Stimulated activated naive CD4-positive, alpha-beta T cell treated with Interleukin-2 at 50 U/mL for 16 hours (primary cell): ENCODE measurements at regions not wholly inside any gene's neighbourhood (a gene's known extent, or its start where the extent isn't known, plus 50 kb on each side); places are given as distances from the start of the nearest gene placed in this dataset.

Experiments used
- DNase-seq: peaks from one replicate; lab custom pipeline; 2025; lab: John Stamatoyannopoulos, UW

GRCh38 chr2:234835738-234836137 is 116.1 kb upstream of the SH3BP4 start:
- DNase-seq, result no peak

DNA sequence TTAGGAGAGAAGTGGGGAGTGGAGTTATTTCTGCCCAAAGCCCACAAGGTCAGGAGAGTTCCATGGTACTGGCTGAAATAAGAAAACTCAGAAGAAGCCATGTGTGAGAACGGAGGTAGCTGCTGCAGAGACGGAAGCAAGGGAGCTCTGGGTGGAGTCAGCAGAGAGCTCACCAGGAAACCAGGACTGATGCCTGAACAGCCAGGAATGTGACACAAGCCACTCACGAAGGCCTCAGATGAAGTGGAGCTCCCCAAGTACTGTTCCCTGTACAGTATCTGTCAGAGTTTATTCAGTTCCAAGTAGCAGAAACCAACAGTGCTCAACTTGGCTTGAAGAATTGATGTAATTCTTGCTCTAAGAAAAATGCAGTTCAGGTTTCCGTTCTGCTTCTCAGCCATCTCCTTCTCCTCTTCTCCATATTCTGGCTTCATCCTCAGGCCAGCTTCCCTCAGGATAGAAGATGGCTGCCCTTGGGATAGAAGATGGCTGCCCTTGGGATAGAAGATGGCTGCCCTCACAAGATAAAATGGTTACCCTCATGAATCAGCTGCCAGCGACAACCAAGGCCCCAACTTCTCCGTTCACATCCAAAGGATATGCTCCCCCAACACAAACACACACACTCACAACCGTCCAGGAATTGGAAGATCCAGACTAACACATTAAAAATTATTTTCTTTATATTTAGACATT is 117.4 kb upstream of the SH3BP4 start:
- no peak for DNase-seq

DNA sequence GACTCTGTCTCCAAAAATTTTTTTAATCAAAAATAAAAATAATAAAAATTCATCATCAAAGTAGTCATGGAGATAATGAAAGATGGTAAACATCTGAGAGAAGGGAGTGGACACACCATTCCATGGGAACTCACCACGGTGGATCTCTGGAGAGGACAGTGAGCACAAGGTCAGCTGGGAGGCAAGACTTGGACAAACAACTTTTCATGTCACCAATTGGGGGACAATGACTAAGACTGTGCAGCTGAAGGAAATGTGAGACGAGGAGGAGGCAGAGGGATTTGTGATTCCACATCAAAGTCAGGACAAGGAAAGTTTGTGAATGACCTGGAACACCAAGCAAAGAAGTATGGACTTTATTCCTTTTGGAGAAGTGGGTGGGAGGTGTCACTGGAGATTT is 121.0 kb upstream of the SH3BP4 start:
- no peak for DNase-seq

DNA sequence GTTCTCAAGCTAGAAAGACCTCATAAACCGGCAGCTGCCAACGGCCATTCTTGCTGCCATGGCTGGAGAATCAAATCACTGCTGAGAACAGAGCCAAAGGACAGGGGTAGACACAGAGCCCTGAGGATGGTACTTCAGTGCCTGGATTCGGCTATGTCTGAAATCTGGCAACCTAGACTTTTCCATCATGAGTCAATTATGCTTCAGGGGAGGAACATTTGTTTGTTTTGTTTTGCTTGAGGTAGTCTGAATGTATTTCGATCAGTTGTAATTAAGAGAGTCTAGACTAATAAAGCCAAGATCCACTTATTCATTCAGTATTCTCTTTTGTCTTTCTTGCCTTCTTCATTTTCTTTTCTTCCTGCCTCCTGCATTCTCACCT is 122.8 kb upstream of the SH3BP4 start:
- DNase-seq, result no peak

DNA sequence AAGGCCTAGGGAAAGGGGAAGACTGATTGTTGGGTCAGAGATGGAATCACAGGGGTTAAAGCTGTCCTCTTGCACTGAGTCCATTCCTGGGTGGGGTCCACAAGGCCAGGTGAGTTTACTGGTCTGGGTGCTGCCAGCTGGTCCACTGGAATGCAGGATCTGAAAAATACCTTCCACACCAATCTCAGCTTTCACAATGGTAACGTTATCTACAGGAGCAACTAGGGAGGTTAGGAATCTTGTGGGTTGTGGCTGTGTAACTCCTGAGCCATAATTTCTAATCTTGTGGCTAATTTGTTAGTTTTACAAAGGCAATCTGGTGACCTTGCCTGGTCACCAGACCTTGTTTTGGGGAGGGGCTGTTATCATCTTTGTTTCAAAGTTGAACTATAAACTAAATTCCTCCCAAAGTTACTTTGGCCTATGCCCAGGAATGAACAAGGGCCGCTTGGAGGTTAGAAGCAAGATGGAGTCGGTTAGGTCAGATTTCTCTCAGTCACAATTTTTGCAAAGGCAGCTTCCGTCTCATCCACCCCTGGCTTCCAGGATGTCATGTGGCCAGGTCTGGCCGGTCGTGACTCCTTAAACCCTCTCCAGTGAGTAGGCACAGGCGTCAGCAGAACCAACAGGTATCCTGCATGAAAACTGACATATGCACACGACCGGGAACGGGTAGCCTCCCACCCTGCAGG is 123.3 kb upstream of the SH3BP4 start:
- DNase-seq, result no peak

DNA sequence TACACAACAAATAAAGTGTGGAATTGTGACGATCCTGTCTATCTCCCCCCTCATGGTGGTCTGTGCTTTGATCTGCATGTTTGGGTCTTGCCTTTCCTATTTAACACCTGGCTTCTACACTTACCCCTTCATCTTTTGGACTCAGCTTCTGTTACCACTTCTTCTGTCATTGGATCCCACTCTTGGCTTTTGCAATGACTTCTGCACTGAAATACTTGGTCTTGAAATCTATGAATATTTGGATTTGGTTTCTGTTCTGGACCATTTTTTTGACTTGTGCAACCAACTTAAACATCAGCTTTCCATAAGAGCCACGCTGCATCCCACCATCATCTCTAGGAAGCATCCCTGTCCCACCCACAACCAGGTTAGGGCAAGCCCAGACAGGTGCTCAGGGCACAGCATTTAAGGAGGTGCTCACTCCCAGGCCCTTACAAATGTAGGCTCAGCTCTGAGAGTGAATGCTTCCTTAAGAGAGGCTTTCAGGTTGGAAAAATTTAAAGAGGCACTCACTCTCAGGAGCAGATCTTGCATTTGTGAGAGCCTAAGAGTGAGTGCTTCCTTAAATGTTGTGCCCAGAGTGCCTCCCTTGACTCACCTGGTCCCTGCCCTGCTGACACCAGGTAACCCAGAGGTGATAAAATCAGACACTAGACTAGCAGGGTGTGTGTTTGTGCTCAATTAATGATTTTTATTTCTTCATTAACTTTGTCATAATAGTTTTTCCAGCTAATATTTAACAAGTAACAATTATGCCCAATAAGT is 124.5 kb upstream of the SH3BP4 start:
- no peak for DNase-seq

GRCh38 chr2:234826681-234827080 is 125.1 kb upstream of the SH3BP4 start:
- no peak for DNase-seq

GRCh38 chr2:234825616-234826015 is 126.2 kb upstream of the SH3BP4 start:
- DNase-seq, result no peak

- no peak for DNase-seq
Measured at GRCh38 chr2:234823877-234824376, 127.9 kb upstream of the SH3BP4 start.

DNA sequence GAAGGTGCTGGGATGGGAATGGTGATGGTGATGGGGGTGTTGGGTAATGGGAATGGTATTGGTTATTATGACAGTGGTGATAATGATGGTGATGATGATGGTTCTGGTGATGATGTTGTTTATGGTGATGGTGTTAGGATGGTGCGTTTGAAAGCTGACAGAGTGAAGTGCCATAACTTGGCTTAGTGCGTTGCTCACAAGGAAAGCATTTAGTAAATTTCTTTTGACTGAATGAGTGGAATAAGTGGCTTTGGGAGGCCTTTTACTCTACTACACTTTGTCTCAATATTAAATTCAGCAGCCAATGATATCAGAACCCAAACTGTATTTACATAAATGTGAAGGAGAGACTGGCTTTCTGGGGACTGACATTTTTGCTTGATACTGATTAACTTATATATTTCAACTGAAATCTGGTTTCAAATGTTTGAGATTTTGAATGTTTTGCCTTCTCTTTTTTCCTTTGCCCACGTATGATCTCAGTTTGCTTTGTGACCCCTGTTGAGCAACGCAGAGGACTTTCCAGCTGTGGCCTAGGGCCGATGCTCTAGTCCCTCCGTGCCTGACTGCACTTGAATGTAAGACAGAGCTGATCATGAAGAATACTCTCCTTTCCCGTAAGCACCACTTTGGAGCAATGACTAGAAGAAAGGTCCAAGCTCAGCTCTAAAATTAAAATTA is 128.5 kb upstream of the SH3BP4 start:
- no peak for DNase-seq

- DNase-seq, result no peak
Measured at GRCh38 chr2:234821946-234822475, 129.8 kb upstream of the SH3BP4 start.

DNA sequence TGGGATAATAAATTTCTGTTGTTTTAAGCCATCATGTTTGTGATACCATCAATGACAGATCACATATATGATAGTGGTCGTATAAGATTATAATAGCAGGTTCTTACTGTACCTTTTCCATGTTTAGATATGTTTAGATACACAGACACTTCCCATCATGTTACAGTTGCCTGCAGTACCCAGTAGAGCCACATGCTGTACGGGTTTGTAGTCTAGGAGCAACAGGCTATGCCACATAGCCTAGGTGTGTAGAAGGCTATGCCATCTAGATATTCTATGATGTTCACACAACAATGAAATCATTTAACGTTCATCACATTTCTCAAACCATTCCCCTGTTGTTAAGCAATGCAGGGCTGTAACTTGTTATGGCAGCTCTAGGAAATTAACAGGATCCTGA is 132.9 kb upstream of the SH3BP4 start:
- DNase-seq, result no peak

DNA sequence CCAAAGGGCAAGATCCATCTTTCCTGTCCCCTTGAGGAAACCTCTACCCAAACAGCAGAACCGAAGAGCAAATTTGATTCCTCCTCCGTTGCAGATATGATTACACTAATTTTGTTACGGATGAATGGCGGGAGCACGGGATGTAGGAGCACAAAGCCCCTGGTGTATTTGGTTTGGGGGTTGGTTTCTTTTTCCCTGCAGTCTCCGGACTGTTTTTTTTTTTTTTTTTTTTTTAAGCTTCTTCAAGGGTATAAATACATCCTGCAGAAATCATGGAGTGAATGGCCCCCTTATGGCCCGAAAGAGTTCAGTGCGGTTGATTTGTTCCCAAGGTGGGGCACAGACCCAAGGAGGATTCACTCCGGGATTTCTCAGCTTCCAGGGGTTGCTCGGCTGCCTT is 135.3 kb upstream of the SH3BP4 start:
- no peak for DNase-seq

- no peak for DNase-seq
Measured at GRCh38 chr2:234816056-234816455, 135.8 kb upstream of the SH3BP4 start.

GRCh38 chr2:234814374-234814773 is 137.4 kb upstream of the SH3BP4 start:
- DNase-seq, result no peak

GRCh38 chr2:234812851-234813250 is 139.0 kb upstream of the SH3BP4 start:
- DNase-seq, result no peak

- DNase-seq, result no peak
Measured at GRCh38 chr2:234808907-234809306, 142.9 kb upstream of the SH3BP4 start.

- DNase-seq, result no peak
Measured at GRCh38 chr2:234806818-234807217, 145.0 kb upstream of the SH3BP4 start.

DNA sequence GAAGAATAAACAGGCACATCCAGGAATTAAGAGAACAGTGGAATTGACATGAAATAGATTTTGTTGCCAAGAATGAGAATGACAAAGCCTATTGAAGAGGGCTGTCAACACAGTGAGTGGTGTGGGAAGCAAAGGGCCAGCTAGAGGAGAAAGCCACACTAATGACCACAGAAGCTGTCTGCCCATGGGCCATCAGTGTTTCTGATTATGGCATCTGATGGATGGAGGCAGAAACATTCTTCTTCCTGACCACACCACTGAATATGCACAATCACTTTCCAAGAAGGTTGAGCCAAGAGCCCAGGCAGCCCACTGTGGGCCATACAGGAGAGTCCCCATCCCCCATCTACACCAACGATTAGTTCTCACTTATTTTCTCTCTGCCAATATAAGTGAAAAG is 146.0 kb upstream of the SH3BP4 start:
- DNase-seq, result no peak

- no peak for DNase-seq
Measured at GRCh38 chr2:234804704-234805103, 147.1 kb upstream of the SH3BP4 start.

- DNase-seq, result no peak
Measured at GRCh38 chr2:234802845-234803171, 149.0 kb upstream of the SH3BP4 start.
